Iris pigment epithelial cell (primary cell): ENCODE measurements at regions not wholly inside any gene's neighbourhood (a gene's known extent, or its start where the extent isn't known, plus 50 kb on each side); places are given as distances from the start of the nearest gene placed in this dataset.

Experiments
- DNase-seq: peaks from one replicate; pipeline ENCODE4 v3.0.0-alpha.2; 2011; ENCODE audit warnings: low read depth

DNA sequence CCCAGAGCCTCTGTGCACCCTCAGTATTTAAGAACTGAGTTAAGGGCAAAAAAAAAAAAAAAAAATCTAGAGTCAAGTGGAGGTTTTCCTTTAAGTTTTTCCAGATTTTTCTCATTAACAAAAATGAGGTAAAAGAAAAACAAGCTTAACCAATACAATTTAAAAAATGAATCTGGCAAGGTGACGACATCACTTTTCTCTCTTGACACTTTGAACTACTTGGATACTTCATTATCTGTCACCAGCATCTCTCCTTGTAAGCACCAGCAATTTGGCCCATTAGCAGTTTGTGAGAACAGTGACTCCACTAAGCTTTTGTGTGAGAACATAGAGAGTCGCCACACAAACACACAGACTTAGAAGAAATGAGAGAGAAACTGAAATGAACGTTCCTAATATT, 345.7 kb upstream of the SLC30A5 start:
- DNase-seq, result no peak

DNA sequence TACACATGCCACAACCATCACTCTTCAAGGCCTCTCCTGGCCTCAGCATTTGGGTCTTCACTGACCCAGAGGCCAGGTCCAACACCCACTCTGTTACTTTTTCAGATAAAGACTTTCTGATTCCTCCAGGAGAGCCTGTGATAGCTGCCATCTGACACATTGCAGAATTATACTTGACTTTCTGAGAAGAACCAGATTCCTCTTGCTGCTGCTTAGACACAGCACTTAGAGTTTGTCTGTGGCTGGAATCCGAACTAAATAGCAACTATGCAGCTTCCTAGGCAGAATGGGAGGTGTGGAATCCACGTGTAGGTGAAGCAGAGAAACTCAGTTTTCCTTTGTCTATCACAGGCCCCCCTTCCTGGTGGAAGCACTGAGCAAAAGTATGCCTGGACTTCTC, 344.7 kb upstream of the SLC30A5 start:
- DNase-seq, result no peak

DNA sequence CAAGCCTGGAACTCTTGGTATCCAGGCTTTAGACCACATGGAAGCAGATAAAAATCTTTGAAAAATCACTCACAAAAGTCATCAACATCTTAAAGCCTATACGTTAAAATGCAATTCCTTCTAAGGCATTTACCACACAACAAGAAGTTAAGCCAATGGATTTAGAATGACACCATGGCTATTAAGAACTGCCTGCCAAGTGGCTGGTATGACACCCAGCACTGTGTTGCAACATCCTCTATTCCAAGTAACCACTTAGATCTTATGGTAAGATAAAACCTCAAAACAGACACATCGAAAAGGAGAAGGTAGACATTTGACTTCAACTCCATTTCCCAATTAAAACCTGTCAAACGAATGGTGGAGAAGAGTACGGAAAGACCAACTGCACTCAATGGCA, 344.2 kb upstream of the SLC30A5 start:
- DNase-seq, result peak; percentile 9

DNA sequence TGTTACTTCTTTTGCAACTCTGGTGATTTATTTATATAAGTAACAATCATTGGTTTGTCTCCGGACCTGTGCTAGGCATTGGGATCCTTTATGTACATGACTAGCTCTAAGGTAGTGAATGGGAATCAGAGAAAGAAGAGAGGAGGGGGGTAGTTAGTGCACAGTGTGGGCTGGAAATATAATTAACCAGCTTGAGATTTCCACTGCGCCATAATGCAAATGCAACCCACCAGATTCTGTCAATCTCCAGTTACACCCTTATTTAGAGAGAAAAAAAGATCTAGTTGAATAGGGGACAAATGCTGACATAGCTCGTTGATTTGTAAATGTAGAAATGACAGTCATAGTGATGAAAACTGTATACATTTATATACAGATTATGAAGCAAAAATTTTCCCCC, 342.2 kb upstream of the SLC30A5 start:
- no peak for DNase-seq

DNA sequence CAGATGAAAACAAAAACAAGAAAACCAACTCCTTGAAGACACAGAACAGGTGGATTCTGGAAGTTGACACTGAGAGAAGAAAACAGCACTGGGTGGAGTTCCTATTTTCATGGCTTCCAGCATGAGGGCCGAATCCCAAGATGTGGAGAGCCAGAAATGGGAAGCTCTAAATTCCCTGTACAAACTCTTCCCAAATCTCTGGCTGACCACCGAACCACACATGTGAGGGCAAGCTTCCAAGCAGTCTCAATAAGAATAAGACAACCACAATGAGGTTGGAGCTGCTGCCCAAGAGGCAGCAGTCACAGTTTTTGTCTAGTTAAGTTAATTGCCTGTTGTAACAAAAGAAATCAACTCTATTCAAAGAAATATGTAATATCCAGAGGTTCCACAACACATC, 339.3 kb upstream of the SLC30A5 start:
- DNase-seq, result no peak

DNA sequence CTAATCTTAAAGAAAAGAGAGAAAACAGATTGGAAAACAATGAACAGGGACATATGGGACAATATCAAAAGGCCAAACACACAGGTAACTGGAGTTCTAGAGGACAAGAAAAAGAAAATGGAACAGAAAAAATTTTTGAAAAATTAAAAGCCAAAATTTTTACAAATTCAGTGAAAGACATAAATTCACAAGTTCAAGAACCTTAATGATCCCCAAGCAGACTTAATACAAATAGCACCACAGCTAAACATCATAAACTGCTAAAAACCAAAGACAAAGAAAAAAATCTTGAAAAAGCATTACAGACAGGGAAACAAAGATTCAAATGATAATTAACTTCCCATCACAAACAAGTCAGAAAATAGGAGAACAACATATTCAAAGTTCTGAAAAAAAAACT, 338.5 kb upstream of the SLC30A5 start:
- DNase-seq, result no peak

DNA sequence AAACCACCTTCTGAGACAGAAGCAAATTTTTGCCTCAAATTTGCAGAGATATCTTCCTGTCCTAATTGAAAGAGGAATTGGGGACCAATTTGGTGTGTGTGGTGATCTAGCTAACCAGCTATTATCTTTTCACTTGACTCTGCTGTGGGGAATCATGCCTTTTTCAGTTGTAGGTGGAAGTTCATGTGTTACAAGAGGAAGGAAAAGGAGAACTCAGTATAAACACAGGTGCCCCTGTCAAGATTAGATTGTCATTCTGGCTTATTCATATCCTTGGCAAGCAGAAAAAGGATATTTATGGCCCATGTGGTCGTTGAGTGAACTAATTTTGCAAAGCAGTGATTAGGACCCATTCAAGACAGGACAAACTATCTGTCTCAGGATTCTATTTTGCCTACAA, 336.8 kb upstream of the SLC30A5 start:
- DNase-seq, result no peak

DNA sequence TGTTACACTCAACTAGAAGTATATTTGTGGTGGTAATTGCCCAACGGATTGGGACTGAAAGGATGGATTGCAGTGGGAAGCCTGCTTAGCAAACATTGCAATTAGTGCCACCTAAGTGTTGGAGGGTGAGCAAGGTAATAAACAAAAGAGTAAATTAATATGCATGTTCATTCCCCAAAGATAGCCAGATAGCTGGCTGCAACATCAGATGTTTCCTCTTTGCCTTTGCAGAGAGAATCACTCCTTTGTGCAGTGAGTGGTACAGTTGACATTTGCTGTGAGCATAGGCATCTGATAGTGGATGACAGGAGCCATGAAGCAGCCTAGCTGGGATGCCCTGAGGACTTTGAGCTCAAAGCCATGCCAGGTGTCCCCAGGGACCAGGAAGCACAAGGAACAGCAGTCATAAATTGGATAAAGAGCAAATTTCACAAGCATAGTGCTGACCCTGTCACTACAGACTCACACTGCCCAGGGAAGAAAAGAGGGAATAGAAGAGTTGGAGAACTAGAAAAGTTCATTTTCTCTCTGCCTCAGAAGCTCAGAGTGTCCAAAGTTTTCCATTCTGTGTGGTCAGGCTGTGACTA, 336.1 kb upstream of the SLC30A5 start:
- no peak for DNase-seq

DNA sequence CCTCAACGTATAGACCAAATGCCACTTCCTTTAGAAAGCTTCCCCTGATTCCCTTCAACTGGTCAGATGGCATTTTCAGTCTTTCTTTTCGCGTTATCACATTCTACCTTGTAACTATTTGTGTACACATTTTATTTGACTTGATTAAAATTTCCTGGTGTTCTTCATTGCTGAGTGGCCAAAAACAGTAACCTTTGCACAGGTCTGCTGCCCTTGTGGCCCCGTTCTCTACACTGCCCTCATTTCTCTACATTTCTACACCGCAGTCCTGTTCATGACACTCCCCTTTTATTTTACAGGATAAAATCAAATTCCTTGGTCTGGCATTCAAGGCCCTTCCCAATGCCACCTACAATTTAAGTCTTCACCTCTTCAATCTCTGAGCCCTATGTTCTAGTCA, 334.2 kb upstream of the SLC30A5 start:
- DNase-seq, result no peak

DNA sequence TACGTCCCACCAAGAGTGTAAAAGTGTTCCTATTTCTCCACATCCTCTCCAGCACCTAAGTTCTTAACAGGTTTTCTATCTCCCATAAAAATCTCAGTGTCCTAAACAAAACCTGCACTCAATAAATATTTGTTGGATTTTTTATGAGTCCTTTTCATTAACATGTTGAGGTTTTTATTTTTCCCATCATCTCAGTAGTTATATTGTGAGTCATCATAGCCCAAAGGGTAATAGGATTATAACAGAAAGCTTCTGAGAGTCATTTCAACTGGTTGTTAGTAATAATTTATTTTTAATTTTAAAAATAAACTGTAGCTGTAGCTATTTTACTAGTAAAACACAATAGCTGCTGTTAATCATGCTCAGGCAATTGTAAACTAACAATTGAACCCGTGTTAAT, 331.6 kb upstream of the SLC30A5 start:
- no peak for DNase-seq

DNA sequence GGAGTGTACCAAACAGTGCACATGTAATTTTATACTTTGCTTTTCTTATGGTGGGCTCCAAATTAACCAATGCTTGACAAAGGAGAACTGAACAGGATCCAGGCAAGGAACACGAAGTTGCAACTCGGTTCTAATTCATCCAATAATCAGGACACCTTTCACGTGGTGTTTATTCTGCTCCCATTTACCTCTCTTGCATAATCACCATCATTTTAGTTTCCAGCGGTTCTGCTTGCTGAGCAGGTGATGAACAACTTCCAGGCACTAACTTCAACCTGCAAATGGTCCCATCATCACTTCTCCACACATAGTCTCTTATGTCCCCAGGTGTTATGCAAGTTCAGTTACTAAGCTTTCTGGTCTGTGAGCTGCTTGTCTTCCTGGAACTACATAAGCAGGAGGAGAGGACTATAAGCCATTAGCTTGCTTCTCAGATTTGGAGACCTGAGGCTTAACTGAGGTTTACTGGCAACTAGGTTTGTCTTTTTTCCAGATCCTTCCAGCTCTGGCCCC, 326.8 kb upstream of the SLC30A5 start:
- no peak for DNase-seq

DNA sequence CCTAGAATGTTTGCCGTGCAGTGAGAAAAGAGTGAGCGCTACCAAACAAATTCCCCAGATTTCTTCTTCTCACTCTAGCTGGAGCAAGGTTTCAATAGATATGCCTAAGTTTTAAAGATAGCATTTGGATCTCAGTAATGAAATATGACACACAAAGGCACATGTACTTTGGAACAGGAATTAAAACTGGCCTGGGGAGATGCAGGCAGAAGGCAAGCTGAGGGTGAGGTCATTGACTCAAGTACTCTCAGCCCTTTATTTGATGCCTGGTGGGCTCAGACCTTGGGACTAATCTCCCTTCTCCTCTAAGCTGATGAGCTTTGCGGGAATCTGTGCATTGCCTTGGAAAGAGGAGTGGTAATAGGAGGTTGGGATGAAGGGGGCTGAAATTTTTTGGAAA, 323.3 kb upstream of the SLC30A5 start:
- no peak for DNase-seq

DNA sequence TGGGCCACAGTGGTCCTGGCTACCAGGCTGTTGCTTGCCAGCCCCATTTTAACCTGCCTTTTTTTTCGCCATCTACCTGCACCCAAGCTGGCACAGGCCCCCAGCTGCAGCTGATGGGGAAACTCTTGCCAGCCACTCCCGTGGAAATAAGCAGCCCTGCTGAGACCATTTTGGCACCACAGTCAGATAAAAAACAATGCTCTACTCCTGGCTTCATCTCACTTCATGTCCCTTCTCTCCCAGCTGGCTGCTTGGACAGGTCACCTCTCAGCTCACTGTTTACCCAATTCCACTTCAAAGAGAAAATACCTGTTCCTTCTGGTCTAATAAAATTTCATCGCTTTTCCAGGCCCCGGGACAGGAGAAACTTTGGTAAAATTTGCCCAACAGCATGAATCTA, 322.6 kb upstream of the SLC30A5 start:
- no peak for DNase-seq

DNA sequence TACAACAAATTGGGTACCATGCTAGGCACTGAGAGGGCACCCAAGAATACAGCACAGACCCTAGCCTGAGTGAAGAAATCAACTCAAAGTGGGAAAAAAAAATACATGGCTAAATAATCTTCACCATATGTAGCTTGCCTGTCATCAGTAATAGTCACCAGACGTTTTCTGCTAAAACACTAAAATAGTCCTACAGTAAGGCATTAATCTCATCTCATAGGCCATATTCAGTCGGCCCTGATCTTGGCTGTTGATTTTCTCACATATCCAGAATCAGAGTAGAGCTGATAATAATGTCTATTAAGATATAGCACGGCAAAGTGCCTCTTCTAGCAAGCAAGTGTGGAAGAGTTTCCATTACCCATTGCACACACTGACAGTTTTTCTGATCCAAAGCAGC, 322.1 kb upstream of the SLC30A5 start:
- no peak for DNase-seq

DNA sequence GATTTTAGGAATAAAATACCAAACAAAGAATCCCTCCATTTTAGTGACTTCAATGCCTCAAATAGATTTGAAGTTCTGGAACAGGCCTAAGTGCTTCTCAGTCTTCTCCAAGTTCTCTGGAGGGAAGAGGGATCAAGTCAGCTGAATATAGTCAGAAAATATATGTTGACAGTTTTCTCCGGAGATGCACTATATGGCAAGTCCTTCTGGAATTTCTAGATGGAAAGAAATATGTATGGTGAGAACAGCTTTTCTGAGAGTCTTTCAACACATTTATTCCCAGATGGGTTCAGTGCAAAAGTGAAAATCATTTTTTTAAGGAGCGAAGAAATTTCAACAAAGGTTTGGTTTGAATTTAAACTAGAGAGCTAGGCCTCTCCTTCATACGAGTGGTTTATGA, 317.4 kb upstream of the SLC30A5 start:
- no peak for DNase-seq

DNA sequence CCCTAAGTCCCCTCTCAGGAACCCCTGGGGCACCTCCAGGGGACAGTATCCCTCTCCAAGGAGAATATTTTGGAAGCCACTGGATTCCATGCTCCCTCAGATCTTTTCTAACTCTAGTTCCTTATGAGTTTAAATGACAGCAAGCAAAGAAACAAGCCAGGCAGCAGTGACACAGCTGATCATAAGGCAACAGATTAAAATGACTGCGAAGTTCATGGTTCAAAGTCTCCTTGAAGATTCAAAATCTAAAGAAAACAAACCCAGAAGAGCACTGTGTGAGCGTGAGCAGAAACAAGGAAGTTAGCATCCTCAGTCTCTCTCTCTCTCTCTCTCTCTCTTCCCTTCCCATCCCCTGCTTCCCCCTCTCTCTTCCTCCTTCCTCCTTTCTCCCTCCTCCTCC, 316.7 kb upstream of the SLC30A5 start:
- DNase-seq, result no peak

DNA sequence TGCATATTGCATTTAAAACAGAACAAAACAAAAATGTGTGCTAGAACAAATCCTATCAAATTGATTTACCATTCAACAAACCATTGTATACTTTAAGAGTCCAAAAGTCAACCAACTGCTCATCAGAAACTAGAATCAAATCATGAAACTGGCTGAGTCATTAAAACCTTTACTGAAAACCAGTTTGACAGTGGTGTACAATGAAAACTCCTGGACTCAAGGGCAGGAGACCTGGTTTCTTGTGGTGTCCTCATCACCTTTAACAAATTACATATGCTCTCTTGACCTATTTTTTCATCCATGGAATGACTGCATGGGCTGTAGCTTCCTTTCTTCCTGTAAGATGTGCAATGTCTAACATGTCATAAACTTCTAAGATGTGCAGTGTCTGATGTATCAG, 315.3 kb upstream of the SLC30A5 start:
- DNase-seq, result no peak

DNA sequence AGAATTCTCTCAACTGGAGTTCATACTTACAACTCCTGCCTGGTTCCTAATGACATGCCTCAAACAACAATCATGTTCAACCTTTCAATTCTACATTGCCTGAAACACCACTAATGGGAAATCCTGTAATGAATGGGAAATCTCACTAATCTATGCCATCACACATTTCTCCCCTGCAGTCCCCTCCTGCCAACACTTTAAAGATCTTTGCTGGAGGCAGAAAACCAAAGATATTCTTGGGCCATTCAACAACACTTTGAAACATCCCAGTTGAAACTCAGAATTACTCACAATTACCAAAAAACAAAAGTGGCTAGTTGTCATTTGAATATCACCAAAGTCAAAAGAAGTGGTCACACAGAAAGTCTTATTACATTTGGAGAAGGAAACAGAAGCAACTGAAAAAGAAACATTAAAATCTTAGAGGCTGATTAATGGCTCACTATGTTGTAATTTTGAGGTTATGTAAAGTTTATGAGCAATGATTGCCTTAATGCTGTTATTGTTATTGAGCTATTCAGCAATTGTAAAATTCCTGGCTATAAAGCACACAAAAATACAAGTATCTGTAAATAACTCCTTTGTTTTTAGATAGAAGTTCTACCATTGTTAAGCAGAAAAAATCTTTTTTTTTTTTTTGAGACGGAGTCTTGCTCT, 313.4 kb upstream of the SLC30A5 start:
- no peak for DNase-seq

DNA sequence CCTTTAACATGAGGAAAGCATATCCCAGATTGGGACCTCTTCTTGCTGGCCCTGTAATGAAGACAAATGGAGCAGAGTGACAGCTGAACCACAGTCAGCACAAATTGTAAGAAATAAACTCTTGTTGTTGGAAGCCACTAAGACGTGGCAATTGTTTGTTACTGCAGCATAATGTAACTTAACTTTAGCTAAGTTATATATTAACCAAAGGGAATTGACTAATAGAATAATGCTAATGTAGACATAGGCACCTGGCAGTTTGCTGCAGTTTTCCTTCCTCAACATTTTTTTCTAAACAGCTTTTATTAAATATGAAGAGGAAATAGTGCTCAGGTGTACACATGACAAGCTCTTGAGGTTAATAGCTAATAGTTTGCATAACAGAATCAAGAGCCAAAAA, 300.7 kb upstream of the SLC30A5 start:
- DNase-seq, result no peak

DNA sequence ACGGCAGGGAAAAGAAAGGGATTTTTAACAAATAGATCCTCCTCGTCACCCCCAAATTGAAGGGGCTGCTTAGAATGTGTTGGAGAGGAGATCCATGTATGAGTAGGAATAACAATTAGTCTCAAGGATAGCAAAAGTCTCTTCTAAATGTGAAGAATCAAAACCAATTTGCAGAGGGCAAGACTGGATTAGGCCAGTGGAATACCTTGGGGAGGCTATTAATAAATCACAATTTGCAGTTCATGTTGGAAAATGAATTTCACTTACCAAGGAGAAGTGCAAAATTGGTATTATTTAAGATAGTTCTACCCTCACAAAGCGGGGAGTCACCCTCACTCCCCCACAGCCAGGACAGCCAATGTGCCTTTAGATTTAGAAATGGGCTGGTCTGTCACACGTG, 299.8 kb upstream of the SLC30A5 start:
- no peak for DNase-seq

DNA sequence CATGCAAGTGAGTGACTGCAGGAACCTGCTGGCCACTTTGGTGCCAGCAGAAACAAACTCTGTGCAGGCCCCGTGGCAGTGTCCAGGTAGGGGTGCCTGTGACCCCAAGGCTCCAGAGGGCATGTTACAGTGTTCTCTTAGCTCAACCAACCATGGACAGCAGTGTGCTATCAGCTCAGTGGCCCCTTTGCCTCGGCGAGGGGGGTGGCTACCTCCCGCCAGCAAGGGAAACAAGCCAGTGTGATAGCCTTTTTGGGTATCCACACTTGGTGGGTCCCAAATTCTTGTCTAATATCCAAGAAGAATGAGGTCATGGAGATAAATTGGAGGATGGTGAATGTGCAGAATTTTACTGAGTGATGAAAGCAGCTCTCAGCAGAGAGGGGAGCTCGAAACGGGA, 298.6 kb upstream of the SLC30A5 start:
- no peak for DNase-seq

DNA sequence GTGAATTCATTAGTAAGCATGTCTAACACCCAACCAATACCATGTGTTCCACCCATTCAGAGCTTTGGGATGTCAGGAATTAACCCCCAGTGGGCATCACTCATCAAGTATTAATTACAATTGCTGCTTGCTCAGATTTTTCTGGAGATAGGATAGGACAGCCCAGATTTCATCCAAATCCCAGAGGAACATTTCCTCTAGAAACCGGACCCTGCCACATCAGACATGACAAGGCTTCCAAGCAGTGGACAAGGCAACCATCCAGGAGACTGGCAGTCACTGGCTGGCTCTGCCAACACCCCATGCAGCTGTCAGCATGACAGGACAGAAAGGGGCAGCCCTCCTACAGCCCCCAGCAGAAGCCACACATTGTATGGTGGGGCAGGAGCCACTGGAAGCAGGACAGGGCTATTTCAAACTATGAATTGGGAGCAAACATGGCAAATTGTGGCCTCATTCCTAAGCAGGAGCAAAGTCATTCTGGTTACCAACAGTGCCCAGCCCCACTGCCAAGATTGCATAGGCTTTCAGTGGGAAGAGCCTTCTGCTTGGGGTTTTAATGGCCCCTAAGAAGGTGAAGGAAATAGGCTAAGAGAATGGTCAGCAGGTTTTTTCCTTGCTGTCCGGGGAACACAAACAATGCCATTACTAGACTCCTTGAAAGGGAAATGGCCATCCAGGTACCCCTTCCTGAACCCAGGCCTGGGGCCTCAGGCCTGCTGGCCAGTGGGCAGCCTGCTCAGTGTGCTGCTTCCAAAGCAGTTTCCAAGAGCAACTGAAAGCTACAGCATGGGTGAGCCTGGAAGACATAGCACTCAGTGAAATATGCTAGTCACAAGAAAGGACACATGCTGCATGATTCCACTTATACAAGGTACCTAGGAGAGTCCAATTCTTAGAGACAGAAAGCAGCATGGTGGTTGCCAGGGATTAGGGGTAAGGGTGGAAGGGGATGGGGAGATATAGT, 294.7 kb upstream of the SLC30A5 start:
- DNase-seq, result no peak

DNA sequence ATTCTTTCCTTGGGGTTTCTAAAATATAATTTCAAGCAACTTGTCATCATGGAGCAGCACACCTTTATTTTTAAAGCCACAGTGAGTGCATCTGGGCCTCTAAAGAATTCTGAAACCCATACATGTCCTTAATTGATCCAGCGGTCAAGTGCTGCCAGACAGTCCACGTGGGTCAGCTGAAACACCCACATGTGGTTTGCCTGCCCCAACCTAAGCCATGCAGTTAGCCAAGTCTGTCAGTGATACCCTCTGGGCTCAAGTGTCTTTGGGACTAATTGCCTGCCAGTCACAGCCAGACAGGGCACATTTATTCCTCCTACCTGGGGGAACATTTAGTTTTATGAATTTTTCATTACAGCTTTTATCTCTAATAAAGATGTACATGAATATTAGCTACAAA, 291.4 kb upstream of the SLC30A5 start:
- DNase-seq, result no peak
